ENCODE measurements at regions not wholly inside any gene's neighbourhood (a gene's known extent, or its start where the extent isn't known, plus 50 kb on each side); places are given as distances from the start of the nearest gene placed in this dataset.

GRCh38 chr11:93274851-93275250, 55.7 kb upstream of the DEUP1 start:
- Mint-ChIP-seq H3K4me3 (no peak overlapping the region), H3K36me3 (ENCODE audit: low read depth) (no peaks in the 10 kb centered on the region), H3K4me1 (peaks cover 6% of the 10 kb centered on the region), H3K27me3 (ENCODE audit: insufficient read depth) (peaks cover 79% of the 10 kb centered on the region), H3K27ac (no peak overlapping the region), H3K9me3 (no peaks in the 10 kb centered on the region)
- H3K36me3 ChIP-seq (ENCODE audit: control insufficient read depth, insufficient read depth, low read length): no peaks in the 10 kb centered on the region
- no peaks in the 10 kb centered on the region for H3K9me3 ChIP-seq (ENCODE audit: control insufficient read depth, low read length)
- H3K9ac ChIP-seq (ENCODE audit: extremely low read depth, low read length, poor library complexity, severe bottlenecking): no peak overlapping the region
- H3K27me3 ChIP-seq (ENCODE audit: control insufficient read depth, insufficient read depth, low read length, poor library complexity, severe bottlenecking): peaks cover 94% of the 10 kb centered on the region
- H3K4me1 ChIP-seq (ENCODE audit: control insufficient read depth, insufficient read depth, low read length): no peaks in the 10 kb centered on the region
- DNase-seq: no peak
- TF ChIP-seq, protein P1, sequence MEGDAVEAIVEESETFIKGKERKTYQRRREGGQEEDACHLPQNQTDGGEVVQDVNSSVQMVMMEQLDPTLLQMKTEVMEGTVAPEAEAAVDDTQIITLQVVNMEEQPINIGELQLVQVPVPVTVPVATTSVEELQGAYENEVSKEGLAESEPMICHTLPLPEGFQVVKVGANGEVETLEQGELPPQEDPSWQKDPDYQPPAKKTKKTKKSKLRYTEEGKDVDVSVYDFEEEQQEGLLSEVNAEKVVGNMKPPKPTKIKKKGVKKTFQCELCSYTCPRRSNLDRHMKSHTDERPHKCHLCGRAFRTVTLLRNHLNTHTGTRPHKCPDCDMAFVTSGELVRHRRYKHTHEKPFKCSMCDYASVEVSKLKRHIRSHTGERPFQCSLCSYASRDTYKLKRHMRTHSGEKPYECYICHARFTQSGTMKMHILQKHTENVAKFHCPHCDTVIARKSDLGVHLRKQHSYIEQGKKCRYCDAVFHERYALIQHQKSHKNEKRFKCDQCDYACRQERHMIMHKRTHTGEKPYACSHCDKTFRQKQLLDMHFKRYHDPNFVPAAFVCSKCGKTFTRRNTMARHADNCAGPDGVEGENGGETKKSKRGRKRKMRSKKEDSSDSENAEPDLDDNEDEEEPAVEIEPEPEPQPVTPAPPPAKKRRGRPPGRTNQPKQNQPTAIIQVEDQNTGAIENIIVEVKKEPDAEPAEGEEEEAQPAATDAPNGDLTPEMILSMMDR (conservative IDR thresholded peaks at IDR 0.05): no peak
- H3K4me3 ChIP-seq (ENCODE audit: low read length): no peak overlapping the region
- H3K27ac ChIP-seq (ENCODE audit: low read depth, low read length): no peak overlapping the region

DNA sequence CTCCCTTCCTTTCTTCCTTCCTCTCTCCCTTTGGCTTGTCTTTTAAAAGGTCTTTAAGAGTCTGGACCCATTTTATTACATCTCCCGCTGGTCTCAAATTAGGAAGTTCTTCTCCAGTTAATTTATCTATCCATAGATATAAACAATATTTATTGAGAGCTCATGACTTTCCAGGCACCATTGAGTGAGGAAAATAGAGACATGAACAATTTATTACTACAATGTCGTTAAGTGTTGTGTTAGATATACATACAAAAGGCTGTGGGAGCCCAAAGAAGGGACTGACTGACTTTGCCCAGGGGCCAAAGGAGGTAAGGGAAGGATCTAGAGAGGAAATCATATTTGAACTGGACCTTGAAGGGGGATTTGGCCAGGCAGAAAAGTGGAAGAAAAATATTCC, 51.6 kb upstream of the DEUP1 start:
- Histone ChIP-seq H3K9me3 (ENCODE audit: control insufficient read depth, low read length) (no peaks in the 10 kb centered on the region), H3K36me3 (ENCODE audit: control insufficient read depth, insufficient read depth, low read length) (no peaks in the 10 kb centered on the region), H3K4me1 (ENCODE audit: control insufficient read depth, insufficient read depth, low read length) (no peaks in the 10 kb centered on the region), H3K9ac (ENCODE audit: extremely low read depth, low read length, poor library complexity, severe bottlenecking) (no peak overlapping the region), H3K27me3 (ENCODE audit: control insufficient read depth, insufficient read depth, low read length, poor library complexity, severe bottlenecking) (peaks cover 75% of the 10 kb centered on the region), H3K27ac (ENCODE audit: low read depth, low read length) (no peak overlapping the region), H3K4me3 (ENCODE audit: low read length) (no peak overlapping the region)
- Mint-ChIP-seq H3K36me3 (ENCODE audit: low read depth) (no peaks in the 10 kb centered on the region), H3K4me3 (no peak overlapping the region), H3K4me1 (peaks cover 6% of the 10 kb centered on the region), H3K27me3 (ENCODE audit: insufficient read depth) (peaks cover 58% of the 10 kb centered on the region), H3K9me3 (no peaks in the 10 kb centered on the region), H3K27ac (no peak overlapping the region)
- TF ChIP-seq, protein P1 (conservative IDR thresholded peaks at IDR 0.05): no peak
- DNase-seq: no peak
- WGBS, 2 experiments (ENCODE audit: insufficient coverage in 1 of 2, insufficient read length in 1 of 2): 90 to 100% methylated on average over 1 to 2 of the region's 2 CpGs

DNA sequence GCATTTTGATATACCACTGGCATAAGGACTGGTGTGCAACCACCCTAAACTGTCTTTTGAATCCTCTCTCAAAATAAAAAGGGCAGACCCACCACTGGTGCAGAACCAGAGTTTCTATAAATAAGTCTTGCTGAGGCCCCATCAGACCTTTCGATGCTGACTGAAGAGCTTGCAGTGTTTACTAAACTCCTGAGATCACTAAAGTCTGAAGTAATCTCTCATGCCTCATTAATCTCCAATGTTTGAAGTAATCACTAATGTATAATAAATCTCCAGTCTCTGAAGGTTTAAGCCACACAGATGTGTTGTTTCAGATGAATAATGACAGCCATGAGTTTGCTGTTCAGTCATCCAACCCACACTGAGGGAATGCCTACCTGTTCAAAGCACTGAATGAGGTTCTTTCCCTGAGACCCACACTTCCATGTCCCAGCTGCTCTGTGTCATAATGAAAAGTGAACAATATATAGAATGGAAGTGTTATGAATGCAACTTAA, 50.6 kb upstream of the DEUP1 start:
- TF ChIP-seq, protein P1 (conservative IDR thresholded peaks at IDR 0.05): no peak
- no peaks in the 10 kb centered on the region for H3K4me1 ChIP-seq (ENCODE audit: control insufficient read depth, insufficient read depth, low read length)
- H3K27ac ChIP-seq (ENCODE audit: low read depth, low read length): no peak overlapping the region
- peaks cover 74% of the 10 kb centered on the region for H3K27me3 ChIP-seq (ENCODE audit: control insufficient read depth, insufficient read depth, low read length, poor library complexity, severe bottlenecking)
- H3K27me3 Mint-ChIP-seq (ENCODE audit: insufficient read depth): peaks cover 50% of the 10 kb centered on the region
- H3K4me3 Mint-ChIP-seq: no peak overlapping the region
- WGBS, 2 experiments (ENCODE audit: insufficient coverage in 1 of 2, insufficient read length in 1 of 2): 100% methylated on average over 1 of the region's 1 CpG
- H3K9me3 Mint-ChIP-seq: no peaks in the 10 kb centered on the region
- peaks cover 6% of the 10 kb centered on the region for H3K4me1 Mint-ChIP-seq
- no peaks in the 10 kb centered on the region for H3K9me3 ChIP-seq (ENCODE audit: control insufficient read depth, low read length)
- DNase-seq: no peak
- no peaks in the 10 kb centered on the region for H3K36me3 ChIP-seq (ENCODE audit: control insufficient read depth, insufficient read depth, low read length)
- H3K4me3 ChIP-seq (ENCODE audit: low read length): no peak overlapping the region
- H3K27ac Mint-ChIP-seq: no peak overlapping the region
- no peak overlapping the region for H3K9ac ChIP-seq (ENCODE audit: extremely low read depth, low read length, poor library complexity, severe bottlenecking)
- H3K36me3 Mint-ChIP-seq (ENCODE audit: low read depth): no peaks in the 10 kb centered on the region
